NCI-H226 (cell line): ENCODE measurements at regions not wholly inside any gene's neighbourhood (a gene's known extent, or its start where the extent isn't known, plus 50 kb on each side); places are given as distances from the start of the nearest gene placed in this dataset.
"Not testable (repeated sequence)": the region's sequence is repeated elsewhere in the genome, so short reads cannot be mapped to it uniquely, and the experiment has no call there.

Source experiments
- DNase-seq: peaks from one replicate; pipeline ENCODE4 v3.0.0-alpha.2; 2015

DNA sequence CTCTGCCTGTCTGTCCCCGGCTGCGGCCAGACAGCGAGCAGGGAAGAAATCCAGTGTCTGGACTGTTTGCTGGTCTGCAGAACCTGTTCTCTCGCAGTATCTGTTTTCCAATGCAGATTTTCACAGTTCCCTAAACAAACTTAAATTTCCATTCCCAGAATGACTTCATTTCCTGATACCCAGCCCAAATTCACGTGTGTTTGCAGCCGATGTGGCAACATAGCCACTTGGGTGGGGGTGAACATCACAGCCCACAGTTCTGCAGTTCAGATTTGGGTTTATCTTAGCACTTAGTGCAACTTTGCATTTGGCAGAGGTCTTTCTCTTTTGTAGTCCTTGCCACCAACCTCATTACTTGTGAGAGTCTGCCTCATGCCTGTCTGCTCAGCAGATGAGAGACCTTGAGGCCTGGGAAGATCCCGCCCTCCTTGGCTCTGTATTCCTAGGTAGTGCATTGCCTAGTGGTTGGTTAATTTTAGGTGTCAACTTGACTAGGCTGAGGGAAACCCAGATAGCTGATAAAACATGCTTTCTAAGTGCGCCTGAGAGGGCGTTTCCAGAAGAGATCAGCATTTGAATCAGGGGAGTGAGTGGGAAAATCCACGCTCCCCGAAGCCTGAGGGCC lies 122.8 kb upstream of the FAM20C start:
- not testable (repeated sequence) for DNase-seq

DNA sequence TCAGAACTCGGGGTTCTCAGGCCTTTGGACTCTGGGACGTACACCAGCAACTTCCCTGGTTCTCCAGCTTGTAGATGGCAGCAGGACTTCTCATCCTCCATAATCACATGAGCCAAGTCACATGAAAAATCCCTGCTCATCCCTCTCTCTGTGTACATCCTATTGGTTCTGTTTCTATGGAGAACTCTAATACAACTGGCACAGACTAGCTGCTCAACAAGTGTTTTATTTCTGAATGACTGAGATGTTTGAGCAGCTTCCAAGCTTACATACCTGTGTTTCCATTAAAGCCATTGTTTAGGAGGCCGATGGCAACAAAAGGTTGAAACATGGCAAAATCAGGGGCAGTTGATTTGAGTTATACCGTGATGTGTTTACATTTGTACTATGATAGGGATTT lies 122.2 kb upstream of the FAM20C start:
- DNase-seq: not testable (repeated sequence)

DNA sequence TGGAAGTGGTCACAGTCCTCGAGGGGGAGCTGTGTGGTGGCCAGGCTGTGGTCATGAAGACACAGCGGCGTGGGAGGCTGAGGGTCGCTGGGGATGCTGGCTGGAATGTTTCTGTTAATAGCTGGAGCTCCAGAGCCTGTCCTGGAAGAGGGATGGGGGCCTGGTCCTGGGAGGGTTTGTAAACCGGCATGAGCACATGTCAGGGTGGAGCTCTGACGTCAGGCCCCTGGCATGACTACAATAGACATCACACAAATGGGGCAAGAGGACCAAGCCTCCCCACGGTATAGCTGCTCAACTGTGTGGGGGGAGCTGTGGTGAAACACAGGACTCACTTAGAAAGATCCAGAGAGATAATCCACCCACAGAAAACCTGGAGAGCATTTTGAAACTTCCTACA lies 121.4 kb upstream of the FAM20C start:
- not testable (repeated sequence) for DNase-seq

DNA sequence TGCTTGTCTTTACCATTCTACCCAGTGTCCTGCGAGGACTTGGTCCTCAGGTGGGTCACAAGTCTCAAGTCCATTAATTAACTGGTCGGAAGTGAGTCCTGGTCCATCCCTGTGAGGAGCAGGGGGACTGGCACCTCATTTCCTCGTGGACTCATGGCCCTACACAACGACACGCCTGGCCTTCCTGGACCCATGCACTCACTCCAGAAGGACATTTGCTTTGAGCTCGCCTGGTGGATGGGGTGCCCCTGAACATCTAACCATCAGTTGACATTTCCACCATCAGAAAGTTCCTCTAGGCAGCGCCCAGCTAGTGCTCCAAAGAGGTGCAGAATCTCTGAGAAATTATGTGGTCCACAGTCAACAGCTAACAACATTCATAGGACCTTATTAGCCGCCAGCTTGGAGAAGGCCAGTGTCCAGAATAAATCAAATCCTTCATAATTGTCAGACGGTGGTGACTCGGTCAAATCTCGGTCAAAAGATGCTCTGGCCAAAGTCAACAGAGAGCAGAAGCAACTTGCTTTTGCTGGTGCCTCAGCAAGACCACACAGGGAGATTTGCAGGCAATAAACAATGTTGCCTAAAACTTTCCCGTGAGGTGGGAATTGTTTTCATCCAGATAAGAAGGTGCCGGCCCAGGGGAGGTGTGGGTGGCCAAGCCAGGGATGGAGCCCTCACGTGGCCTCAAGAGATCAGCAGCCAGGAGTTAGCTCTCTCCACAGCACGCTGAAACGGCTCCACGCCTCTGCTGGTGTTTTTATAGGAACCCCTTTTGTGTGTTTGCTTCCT lies 119.9 kb upstream of the FAM20C start:
- DNase-seq: not testable (repeated sequence)

DNA sequence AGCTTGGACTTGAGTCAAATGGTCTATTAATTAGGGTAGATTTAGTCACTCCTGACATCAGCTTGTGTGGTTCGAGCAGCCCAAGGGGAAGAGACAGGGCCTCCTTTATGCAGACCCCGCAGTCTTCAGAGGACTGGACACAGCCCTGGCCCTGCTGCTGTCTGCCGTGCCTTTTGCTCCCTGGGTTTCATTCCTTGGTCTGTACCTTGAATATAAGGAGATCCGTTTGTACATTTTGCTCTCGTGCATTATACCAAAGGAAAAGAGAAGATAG lies 119.4 kb upstream of the FAM20C start:
- DNase-seq: not testable (repeated sequence)

DNA sequence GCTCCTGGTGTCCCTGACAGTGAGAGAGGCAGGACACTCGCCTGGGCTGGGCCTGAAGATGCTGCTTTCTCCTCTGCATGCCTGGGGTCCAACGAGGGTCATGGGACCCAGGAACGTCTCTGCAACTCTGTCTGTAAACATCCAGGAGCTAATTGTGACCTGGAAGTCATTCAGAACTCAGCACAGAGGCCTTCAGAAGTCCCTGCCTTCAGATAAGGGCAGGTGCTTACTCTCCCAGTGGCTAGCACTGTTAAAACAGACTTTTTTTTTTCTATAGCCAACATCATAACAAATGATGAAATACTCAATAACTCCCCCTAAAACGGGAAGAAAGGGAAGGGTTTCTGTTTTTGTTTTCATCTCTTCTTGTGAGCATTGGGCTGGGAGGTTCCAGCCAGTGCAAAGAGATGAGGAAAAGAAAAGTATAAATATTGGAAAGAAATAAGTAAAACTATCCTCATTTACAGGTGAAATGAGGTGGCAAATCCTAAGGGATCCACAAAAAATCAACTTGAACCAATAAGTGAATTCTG lies 118.3 kb upstream of the FAM20C start:
- not testable (repeated sequence) for DNase-seq

DNA sequence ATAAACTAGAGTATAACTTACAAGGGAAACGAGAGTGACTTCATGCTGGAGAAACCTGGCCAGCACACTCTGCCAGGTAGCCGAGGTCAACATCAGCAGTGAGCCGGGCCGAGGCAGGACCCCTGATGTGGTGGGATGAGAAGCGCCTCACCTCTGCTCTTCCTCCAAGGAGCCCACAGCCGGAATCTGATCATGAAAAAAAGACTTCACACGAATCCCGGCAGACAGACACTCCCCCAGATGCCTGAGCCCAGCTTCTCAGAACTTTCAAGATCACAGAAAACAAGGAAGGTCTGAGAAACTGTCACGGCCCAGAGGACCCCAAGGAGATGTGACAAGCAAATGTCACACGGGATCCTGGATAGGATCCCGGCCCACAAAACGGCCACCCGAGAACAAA lies 116.9 kb upstream of the FAM20C start:
- not testable (repeated sequence) for DNase-seq

DNA sequence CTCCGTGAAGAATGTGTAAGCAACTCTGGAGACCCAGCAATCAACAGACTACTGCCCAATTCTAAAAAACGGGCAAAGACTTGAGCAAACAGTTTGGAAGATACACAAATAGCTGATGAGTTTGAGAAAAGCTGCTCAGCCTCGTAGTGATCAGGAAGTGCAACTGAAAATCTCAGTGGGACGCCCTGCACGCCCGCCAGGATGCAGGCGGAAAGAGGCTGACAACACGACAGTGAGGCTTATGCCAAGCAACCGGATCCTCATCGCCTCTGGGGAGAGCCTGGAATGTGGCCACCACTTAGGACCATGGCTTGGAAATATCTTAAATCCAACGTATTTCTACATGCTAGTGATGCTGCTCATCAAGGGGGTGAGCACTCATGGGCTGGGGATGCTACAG lies 116.2 kb upstream of the FAM20C start:
- DNase-seq: not testable (repeated sequence)

DNA sequence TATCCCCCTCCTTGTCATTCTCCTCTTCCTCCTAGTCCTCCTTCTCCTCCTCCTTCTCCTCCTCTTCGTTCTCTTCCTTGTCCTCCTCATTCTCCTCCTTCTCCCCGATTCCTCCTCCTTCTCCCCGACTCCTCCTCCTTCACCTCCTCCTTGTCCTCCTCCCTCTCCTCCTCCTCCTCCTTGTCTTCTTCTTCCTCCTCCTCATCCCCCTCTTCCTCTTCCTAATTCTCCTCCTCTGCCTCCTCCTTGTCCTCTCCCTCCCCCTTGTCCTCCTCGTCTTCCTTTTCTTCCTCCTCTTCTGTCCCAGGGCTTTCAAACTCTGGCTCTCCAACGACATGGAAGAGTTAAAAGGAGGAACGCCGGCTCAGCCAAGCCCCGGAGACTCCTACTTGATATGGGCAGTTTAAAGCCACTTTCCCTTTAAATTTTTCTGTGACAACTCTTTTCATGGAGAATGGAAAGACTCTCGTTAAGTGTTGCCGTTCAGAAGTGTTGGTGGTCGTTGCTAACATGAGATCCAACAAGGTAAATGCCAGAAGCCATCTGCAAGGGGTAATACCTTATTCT lies 115.5 kb upstream of the FAM20C start:
- not testable (repeated sequence) for DNase-seq

DNA sequence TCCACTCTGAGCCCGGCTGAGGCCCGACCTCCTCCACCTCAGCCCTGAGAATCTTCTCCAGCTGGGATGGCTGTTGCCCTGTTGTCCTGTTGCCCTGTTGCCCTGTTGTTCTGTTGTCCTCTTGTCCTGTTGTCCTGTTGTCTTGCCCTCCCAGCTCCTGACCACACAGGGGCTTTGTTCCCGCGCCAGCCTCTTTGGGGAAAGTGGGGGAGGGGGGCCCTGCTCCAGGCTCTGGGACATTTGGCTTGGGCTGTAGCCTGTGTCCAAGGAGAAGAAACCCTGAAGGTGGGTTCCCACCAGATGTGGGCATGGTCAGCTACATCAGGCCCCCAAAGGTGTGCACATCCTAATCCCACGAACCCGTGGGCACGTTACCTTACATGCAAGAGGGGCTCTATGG lies 113.5 kb upstream of the FAM20C start:
- DNase-seq: not testable (repeated sequence)

DNA sequence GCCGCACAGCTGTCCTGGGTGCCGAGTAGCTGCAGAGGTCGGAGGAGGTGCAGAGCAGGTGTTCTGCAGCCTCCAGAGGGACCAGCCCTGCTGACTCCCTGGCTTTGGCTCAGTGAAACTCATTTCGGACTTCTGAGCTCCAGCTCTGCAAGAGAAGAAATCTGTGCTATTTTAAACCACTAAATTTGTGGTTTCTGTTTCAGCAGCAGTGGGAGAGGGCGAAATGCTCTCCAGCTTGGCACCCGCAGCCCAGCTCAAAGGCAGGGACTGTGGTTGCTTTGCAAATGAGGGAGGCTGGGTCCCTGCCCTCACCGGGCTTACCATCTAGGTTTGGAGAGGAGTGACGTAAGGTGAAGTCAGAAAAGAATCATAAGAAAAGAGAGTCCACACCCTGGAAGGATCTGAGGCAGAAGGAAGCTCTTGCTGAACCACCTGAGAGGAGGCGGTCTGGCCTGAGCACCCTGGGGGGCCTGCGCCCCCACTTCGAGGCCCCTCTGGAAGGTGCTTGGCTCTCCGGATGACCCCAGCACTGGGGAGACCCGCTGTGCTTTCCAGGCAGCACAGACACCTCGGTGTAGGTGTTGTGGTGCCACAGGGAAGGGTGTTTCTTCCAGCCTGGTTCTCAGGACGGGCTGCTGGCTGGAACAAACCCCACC lies 112.8 kb upstream of the FAM20C start:
- not testable (repeated sequence) for DNase-seq

DNA sequence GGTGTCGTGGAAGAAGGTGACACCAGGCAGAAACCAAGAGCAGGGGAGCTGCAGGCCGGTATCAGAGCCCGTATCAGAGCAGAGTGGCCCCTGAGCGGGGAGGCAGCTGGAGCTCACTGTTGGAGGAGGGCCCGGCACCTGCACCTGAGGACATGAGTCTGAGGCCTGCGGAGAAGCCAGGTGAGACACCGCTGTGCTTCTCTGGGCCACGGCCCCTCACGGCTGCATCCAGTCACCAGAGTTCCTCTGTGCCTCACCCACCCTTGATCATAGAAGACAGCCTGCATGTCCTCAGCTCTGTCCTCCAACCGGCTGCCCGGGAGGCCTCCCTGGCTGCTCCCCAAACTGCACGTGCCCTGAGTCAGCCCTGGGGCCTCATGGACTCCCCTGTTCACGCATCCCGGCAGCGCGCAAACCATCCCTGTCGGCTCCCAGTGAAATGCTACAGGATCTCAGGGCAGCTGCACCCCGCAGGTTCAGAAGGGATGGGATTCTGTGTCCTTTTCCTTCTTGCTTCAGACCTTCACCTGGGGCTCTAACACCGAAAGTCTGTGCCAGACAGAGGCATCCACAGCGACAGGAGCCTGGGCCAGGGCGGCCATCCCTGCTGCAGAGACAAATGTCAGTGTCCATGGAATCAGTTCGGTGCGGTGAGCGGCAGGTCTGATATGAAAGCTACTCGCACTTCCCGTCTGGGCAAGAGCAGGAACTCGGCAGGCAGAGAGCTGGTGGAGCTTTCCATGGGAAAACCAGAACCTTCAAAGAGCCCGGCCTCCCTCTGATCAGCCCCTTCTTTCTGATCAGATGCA lies 111.9 kb upstream of the FAM20C start:
- DNase-seq: no peak

DNA sequence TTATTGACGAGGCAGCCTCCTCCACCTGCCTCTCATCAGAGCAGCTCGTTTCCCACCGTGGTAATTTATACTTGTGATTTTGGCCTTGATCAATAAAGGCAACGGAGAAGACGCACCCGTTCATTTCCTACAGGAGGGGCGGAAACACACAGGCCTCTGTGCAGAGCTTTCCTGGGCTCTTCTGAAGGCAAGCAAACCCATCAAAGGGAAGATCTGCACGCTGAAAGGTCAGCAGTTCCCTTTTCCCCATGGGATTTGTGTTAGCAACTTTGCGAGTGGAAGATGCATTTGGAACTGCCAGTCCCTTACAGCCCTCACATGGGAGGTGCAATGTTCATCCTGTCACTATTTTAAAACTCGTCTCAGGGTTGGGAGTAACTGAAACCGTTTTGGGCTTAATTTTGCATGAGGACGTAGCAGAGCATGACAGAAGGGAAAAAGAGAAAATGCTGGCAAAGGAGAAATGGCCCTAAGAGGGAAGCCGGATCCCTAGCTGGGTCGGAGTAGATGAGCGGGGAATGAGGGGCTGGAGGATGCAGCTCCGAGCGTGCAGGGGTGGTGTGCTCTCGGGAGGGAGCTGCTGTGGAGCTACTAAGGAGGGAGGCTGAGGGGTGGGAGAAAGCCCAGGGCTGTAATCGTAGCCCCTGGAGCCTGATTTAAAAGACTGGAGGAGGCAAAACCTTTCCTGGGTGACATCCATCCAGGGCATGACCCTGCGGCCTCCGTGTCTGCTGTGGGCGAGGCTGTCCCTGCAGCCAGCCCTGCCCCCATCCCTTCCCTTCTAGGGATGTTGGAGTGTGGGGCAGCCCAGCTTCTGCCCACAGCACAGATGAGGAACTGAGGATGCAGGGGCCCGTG lies 111.1 kb upstream of the FAM20C start:
- no peak for DNase-seq

DNA sequence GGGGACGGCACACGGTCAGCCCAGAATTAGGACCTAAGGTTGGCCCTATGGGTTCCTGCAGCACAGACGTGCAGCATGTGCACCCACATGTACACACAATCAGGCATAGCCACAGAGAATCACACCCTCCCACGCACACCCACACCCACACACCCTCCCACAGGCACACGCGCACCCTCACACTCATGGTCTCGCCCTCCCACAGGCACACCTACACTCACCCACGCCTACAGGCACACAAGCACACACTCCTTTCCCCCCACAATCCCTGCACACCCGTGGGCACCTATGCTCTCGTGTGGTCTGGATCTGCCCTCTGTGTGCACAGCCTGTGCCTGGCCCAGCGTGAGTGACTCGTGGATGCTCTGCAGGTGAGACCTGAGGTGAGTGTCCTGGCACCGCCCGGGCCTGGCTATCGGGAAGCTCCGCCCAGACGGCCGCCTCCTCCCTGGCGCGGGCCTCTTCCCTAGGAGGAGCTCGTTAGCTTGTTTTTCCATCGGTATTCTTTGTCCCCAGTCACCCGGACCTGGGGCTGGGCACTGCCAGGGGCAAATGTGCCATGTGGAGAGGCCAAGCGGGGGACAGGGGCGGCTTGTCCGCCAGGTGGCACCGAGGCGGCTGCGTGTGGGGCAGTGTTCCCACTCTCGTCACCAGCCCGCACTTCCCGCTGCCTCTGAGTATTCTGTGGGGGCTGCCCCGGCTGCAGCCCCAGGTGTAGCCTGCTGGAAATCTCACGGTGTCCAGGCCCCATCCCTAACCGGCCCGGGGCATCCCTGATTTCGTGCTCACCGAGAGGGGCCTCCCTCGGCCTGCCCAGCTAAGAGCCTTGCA lies 110.2 kb upstream of the FAM20C start:
- DNase-seq: no peak

DNA sequence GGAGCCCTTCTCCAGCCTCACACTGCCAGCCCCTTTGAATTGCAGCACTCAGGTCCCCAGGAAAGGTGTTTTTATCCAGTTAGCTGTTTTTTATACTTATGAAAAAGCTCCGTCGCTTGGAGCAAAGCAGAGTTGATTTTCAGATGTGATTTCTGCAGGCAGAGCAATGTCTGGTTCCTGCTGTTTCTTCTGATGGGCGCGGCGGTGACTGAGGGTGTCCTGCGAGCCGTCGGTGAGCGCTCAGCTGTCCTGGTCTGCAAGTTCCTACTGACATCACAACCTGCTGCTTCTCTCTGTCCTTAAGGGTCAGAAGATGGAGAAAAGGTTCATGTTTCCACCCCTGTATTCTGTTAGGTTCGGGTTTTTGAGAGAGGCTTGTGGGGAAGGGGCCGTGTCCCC lies 109.6 kb upstream of the FAM20C start:
- no peak for DNase-seq

DNA sequence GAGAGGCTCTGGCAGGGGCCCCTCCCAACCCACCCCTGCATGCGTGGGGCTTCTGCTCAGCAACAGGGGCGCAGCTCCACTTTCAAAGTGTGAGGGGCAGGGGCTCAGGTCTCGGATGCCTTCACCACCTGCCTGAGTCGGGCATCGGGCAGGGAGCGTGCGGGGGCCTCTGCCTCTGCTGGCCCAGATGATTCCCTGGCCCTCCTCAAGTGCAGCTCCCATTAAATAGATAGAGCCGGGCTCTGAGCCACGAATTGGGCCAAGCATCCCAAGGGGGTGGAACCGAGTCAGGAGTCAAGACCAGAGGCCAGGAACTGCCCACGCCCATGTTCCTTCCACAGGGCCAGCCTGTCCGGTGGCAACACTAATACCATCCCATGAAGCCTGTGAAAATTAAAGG lies 108.9 kb upstream of the FAM20C start:
- DNase-seq: no peak

DNA sequence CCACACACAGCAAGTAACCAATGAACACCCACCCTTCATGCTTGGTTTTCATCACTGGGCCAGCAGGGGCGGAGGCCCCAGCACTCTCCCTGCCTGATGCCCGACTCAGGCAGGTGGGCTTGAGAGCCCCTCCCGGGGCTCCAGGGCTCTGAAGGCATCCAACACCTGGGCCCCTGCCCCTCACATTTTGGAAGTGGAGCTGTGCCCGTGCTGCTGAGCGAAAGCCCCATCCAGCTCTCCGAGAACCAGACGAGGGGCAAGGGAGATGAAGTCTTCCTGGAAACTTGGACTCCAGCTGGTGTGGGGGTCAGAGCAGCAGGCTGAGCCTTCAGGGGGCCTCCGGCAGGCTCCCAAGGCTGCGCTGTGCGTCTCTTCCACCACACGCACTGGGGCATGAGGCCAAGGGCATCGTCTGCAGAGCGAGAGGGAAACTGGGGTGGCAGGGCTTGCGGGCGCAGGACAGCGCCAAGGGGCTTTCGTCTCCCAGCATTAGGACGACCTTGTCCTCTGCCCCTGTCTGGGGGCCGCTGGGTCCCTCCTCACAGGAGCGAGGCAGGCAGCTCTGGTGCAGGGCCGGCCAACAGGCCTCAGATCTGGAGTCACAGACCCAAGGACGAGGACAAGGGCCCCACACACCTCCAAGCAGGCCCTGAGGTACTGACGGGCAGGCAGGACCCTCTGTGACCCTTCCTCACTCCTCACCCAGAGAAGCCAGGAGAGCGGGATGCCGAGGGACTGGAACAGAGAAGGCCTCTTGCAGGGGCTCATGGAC lies 108.3 kb upstream of the FAM20C start:
- no peak for DNase-seq

DNA sequence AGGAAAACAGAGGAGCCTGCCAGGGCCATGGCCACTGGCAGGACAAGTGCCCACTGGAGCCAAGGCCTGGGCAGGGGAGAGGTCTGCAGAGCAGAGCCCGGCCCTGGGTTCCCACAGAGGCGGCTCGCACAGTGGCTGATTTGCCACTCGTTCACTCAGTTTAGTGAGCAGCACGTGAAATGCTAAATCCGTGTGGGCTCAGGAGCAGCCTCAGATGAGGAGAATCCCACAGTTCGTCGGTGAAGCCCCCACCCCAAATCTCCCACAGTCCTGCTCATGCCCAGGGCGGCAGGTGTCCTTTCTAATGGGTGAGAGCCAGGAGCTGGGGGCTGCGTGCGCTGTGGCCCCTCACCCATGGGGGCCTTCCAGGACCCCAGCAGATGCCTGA lies 107.7 kb upstream of the FAM20C start:
- DNase-seq: no peak

DNA sequence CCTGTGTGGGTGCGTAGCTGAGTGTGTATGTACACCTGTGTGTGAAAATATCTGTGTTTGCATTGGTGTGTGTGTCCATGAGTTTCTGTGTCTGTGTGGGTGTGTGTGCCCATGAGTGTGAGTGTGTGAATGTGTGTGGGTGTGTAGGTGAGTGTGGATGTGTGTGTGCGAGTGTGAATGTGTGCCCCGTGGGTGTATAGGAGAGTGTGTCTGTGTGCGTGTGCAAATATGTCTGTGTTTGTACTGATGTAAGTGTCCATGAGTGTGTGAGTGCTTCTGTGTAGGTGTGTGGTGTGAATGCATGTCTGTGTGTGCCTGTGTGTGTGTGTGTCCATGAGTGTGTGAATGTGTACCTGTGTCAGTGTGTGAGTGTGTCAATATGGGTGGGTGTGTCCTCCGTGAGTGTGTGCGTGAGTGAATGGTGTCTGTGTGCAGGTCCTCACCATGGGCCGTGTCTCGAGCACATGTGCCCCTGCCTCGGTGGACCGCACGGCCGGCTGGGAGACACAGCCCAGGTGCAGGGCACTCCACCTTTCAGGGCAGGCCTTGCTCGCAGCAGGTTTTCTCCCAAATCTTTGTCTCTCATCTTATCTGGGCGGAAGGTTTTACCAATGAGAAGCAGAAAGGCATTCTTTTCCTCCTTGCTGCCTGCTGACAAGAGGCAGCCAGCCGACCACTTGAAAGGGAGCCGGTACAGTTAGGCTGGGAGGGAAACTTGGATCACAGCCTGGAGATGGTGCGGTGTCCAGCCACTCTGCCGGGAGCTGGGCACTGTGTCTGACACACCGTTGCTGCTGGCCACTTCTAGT lies 107.1 kb upstream of the FAM20C start:
- peak; percentile 83 for DNase-seq
